Endodermal cell (in vitro differentiated cells): ENCODE measurements at regions not wholly inside any gene's neighbourhood (a gene's known extent, or its start where the extent isn't known, plus 50 kb on each side); places are given as distances from the start of the nearest gene placed in this dataset.

Source experiments
- DNase-seq: peaks from one replicate; pipeline ENCODE4 v3.0.0-alpha.2; 2017
- H3K27ac ChIP-seq: 2 replicates; pipeline ENCODE4 v1.5.1; 2013; ENCODE audit warnings: mild to moderate bottlenecking, low read depth, low read length, moderate library complexity
- H3K27me3 ChIP-seq: 2 replicates; pipeline ENCODE4 v1.6.1; 2013; ENCODE audit warnings: mild to moderate bottlenecking, low read length, moderate library complexity; ENCODE audit not compliant: insufficient read depth, control insufficient read depth, poor library complexity, severe bottlenecking
- H3K36me3 ChIP-seq: 2 replicates; pipeline ENCODE4 v1.7.0; 2013; ENCODE audit warnings: mild to moderate bottlenecking, low read length, moderate library complexity; ENCODE audit not compliant: control insufficient read depth, insufficient read depth
- H3K4me1 ChIP-seq: one replicate; pipeline ENCODE4 v1.7.0; 2013; ENCODE audit warnings: low read length; ENCODE audit not compliant: control insufficient read depth, insufficient read depth
- H3K4me3 ChIP-seq: 2 replicates; pipeline ENCODE4 v1.5.1; 2013; ENCODE audit warnings: mild to moderate bottlenecking, low read length, moderate library complexity
- H3K9ac ChIP-seq: 2 replicates; pipeline ENCODE4 v1.6.1; 2013; ENCODE audit warnings: mild to moderate bottlenecking, low read length, moderate library complexity; ENCODE audit not compliant: poor library complexity, severe bottlenecking; ENCODE audit errors: extremely low read depth
- H3K9me3 ChIP-seq: 2 replicates; pipeline ENCODE4 v1.6.1; 2013; ENCODE audit warnings: mild to moderate bottlenecking, low read length, moderate library complexity; ENCODE audit not compliant: control insufficient read depth
- H3K27ac Mint-ChIP-seq: 2 replicates; pipeline ENCODE4 v1.8.0; 2020; ENCODE audit warnings: mixed read lengths
- H3K27me3 Mint-ChIP-seq: 2 replicates; pipeline ENCODE4 v1.8.0; 2021; ENCODE audit warnings: mild to moderate bottlenecking, mixed read lengths; ENCODE audit not compliant: insufficient read depth
- H3K36me3 Mint-ChIP-seq: 2 replicates; pipeline ENCODE4 v1.8.0; 2020; ENCODE audit warnings: low read depth, mixed read lengths
- H3K4me1 Mint-ChIP-seq: 2 replicates; pipeline ENCODE4 v1.8.0; 2020; ENCODE audit warnings: mixed read lengths
- H3K4me3 Mint-ChIP-seq: 2 replicates; pipeline ENCODE4 v1.8.0; 2020; ENCODE audit warnings: mild to moderate bottlenecking, moderate library complexity, mixed read lengths
- H3K9me3 Mint-ChIP-seq: 2 replicates; pipeline ENCODE4 v1.8.0; 2020; ENCODE audit warnings: mild to moderate bottlenecking, mixed read lengths
- WGBS, 2 experiments: methylation state at CpG; one replicate each; pipeline versions ENCODE4 v1.1.5 to v1.1.7; 2013; ENCODE audit warnings: missing lambda C conversion rate in 2 of 2, mixed read lengths in 1 of 2; ENCODE audit not compliant: insufficient coverage in 1 of 2, insufficient read length in 1 of 2; 5-methylcytosine and 5-hydroxymethylcytosine counted together
- TF ChIP-seq, protein P1 (sequence below): fragments of 200-600 bp; sonication (generic); conservative IDR thresholded peaks from 2 replicates; pipeline ENCODE4 v1.5.0; 2021; ENCODE audit warnings: antibody characterized with exemption, mild to moderate bottlenecking

- H3K9me3 ChIP-seq, result peaks cover 83% of the 10 kb centered on the region
- H3K27ac Mint-ChIP-seq, result no peak overlapping the region
Observed at GRCh38 chr16:35201151-35201550, 1741.7 kb downstream of the TP53TG3F start.

GRCh38 chr16:35203636-35204035, 1744.2 kb downstream of the TP53TG3F start:
- H3K27me3 ChIP-seq, result no peaks in the 10 kb centered on the region
- H3K4me1 ChIP-seq, result no peaks in the 10 kb centered on the region
- H3K27ac ChIP-seq, result no peak overlapping the region
- H3K9me3 ChIP-seq, result peaks cover 81% of the 10 kb centered on the region
- no peak overlapping the region for H3K4me3 ChIP-seq
- H3K9ac ChIP-seq, result no peak overlapping the region
- H3K4me1 Mint-ChIP-seq, result no peaks in the 10 kb centered on the region
- H3K27ac Mint-ChIP-seq, result no peak overlapping the region
- no peaks in the 10 kb centered on the region for H3K36me3 ChIP-seq
- H3K36me3 Mint-ChIP-seq, result no peaks in the 10 kb centered on the region
- H3K4me3 Mint-ChIP-seq, result no peak overlapping the region
- H3K9me3 Mint-ChIP-seq, result peaks cover 91% of the 10 kb centered on the region
- TF ChIP-seq, protein P1, sequence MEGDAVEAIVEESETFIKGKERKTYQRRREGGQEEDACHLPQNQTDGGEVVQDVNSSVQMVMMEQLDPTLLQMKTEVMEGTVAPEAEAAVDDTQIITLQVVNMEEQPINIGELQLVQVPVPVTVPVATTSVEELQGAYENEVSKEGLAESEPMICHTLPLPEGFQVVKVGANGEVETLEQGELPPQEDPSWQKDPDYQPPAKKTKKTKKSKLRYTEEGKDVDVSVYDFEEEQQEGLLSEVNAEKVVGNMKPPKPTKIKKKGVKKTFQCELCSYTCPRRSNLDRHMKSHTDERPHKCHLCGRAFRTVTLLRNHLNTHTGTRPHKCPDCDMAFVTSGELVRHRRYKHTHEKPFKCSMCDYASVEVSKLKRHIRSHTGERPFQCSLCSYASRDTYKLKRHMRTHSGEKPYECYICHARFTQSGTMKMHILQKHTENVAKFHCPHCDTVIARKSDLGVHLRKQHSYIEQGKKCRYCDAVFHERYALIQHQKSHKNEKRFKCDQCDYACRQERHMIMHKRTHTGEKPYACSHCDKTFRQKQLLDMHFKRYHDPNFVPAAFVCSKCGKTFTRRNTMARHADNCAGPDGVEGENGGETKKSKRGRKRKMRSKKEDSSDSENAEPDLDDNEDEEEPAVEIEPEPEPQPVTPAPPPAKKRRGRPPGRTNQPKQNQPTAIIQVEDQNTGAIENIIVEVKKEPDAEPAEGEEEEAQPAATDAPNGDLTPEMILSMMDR, result no peak
- DNase-seq, result no peak
- no peaks in the 10 kb centered on the region for H3K27me3 Mint-ChIP-seq
- 65 to 81% methylated on average over 2 of the region's 2 CpGs for WGBS, 2 experiments

More at GRCh38 chr16:35201151-35201550, 1741.7 kb downstream of the TP53TG3F start:
- H3K9ac ChIP-seq, result no peak overlapping the region
- H3K4me1 Mint-ChIP-seq, result no peaks in the 10 kb centered on the region
- no peaks in the 10 kb centered on the region for H3K4me1 ChIP-seq
- H3K27me3 Mint-ChIP-seq, result no peaks in the 10 kb centered on the region
- no peak overlapping the region for H3K27ac ChIP-seq
- peaks cover 93% of the 10 kb centered on the region for H3K9me3 Mint-ChIP-seq
- no peaks in the 10 kb centered on the region for H3K36me3 ChIP-seq
- H3K27me3 ChIP-seq, result no peaks in the 10 kb centered on the region
- no peak for DNase-seq
- H3K4me3 Mint-ChIP-seq, result no peak overlapping the region
- WGBS, 2 experiments, result 77 to 90% methylated on average over 2 to 5 of the region's 5 CpGs
- no peak overlapping the region for H3K4me3 ChIP-seq
- TF ChIP-seq, protein P1, result no peak
- H3K36me3 Mint-ChIP-seq, result no peaks in the 10 kb centered on the region

DNA sequence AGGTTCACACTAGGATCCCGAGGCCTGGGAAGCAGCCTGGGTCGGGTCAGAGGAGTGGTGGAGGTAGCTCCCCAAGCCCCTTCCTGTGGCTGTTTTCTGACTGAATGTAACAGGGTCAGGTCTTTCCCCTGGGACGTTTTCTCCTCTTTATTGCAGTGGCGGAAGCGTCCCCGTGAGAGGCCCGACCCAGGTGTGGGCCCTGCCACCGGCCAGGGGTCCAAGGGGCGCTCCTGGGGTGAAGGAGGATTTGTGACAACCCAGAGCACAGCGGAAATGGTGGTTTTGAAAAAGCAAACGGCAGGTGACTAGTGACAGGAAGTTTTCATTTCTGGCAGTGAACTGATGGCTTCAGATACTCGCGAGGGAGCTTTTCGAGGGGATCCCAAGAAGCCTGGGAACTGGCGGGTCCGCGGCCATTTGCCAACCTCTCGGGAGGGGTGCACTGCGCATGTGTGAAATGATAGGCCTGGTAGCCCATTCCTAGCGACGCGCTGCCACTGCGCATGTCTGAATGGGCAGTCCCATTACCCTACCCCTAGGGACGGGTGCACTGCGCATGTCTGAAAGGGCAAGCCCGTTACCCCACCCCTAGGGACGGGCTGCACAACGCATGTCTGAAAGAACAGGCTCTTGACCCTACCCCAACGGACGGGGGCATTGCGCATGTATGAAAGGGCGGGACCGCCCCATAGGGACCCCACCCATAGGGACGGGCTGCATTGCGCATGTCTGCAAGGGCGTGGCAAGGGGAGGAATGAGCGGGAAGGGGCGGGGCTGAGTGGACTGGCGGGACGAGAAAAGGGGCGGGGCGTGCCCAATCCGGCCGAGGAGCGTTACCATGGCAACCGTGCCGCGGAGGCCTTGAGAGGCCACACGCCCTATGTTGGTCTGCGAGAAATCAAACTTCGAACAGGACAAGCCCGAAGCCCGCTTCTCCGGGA, 1747.9 kb downstream of the TP53TG3F start:
- Mint-ChIP-seq H3K4me3 (no peak overlapping the region), H3K27me3 (no peaks in the 10 kb centered on the region), H3K27ac (no peak overlapping the region), H3K4me1 (no peaks in the 10 kb centered on the region), H3K36me3 (no peaks in the 10 kb centered on the region), H3K9me3 (peaks cover 90% of the 10 kb centered on the region)
- Histone ChIP-seq H3K4me3 (no peak overlapping the region), H3K27me3 (no peaks in the 10 kb centered on the region), H3K9ac (no peak overlapping the region), H3K27ac (no peak overlapping the region), H3K9me3 (peaks cover 78% of the 10 kb centered on the region), H3K36me3 (no peaks in the 10 kb centered on the region), H3K4me1 (no peaks in the 10 kb centered on the region)
- no peak for DNase-seq
- TF ChIP-seq, protein P1, result no peak
- 87 to 88% methylated on average over 39 to 54 of the region's 54 CpGs for WGBS, 2 experiments
